ENCODE measurements at regions not wholly inside any gene's neighbourhood (a gene's known extent, or its start where the extent isn't known, plus 50 kb on each side); places are given as distances from the start of the nearest gene placed in this dataset.

- H3K36me3 Mint-ChIP-seq (ENCODE audit: low read depth), result no peaks in the 10 kb centered on the region
- Histone ChIP-seq H3K9me2 (ENCODE audit: insufficient read depth) (no peaks in the 10 kb centered on the region), H4K20me1 (replicated peaks; ENCODE audit: insufficient read depth) (no peaks in the 10 kb centered on the region), H2AFZ (no peak overlapping the region), H3K4me1 (ENCODE audit: insufficient read depth) (peaks cover 55% of the 10 kb centered on the region), H3K79me2 (replicated peaks; ENCODE audit: insufficient read depth) (no peaks in the 10 kb centered on the region), H3K27ac (ENCODE audit: low read depth) (no peak overlapping the region), H3K36me3 (ENCODE audit: insufficient read depth) (no peaks in the 10 kb centered on the region), H3F3A (replicated peaks; ENCODE audit: low read depth) (no peaks in the 10 kb centered on the region), H3K4me2 (peak overlapping the region; percentile 8), H3K27me3 (ENCODE audit: insufficient read depth) (no peaks in the 10 kb centered on the region), H3K4me3 (no peak overlapping the region)
- peaks cover 49% of the 10 kb centered on the region for H3K4me1 Mint-ChIP-seq
- peak; percentile 74 for ATAC-seq
- no peak overlapping the region for H3K27ac Mint-ChIP-seq
- H3K27me3 Mint-ChIP-seq (ENCODE audit: insufficient read depth, low read depth, poor library complexity), result peaks cover 1% of the 10 kb centered on the region
- H3K4me3 Mint-ChIP-seq, result peak overlapping the region; percentile 36; the same call in 1 of the 3 replicates
- TF ChIP-seq ETS1 (IDR thresholded peaks at IDR 0.05) (no peak), ZNF462 (CRISPR knock-in tag; IDR thresholded peaks at IDR 0.05) (no peak), CREB1 (CRISPR knock-in tag; IDR thresholded peaks at IDR 0.05; ENCODE audit: low read depth) (no peak), ZNF331 (CRISPR knock-in tag; IDR thresholded peaks at IDR 0.05; ENCODE audit: low read depth) (no peak), EZH2 (IDR thresholded peaks at IDR 0.05; ENCODE audit: low read depth, unreplicated experiment) (no peak), POLR2AphosphoS5 (IDR thresholded peaks at IDR 0.05; ENCODE audit: low read depth) (no peak), REST (IDR thresholded peaks at IDR 0.05; ENCODE audit: unreplicated experiment) (no peak), JUNB (IDR thresholded peaks at IDR 0.05; ENCODE audit: unreplicated experiment) (no peak), EZH2phosphoT487 (IDR thresholded peaks at IDR 0.05; ENCODE audit: unreplicated experiment) (no peak), STAT1 (IDR thresholded peaks at IDR 0.05; ENCODE audit: unreplicated experiment) (no peak), NANOG (IDR thresholded peaks at IDR 0.05; ENCODE audit: borderline replicate concordance) (no peak; the same call in 1 of the 2 replicates), ZNF114 (CRISPR knock-in tag; IDR thresholded peaks at IDR 0.05) (no peak), CTCF (conservative IDR thresholded peaks at IDR 0.05; ENCODE audit: low read depth in 2 of 2) (no peak)
- H3K9me3 Mint-ChIP-seq, result no peaks in the 10 kb centered on the region
- DNase-seq (ENCODE audit: low spot score), result no peak
Measured at GRCh38 chr2:63780518-63781155, 61.1 kb upstream of the UGP2 start.

Data from GM23338 (cell line).